ENCODE measurements at regions not wholly inside any gene's neighbourhood (a gene's known extent, or its start where the extent isn't known, plus 50 kb on each side); places are given as distances from the start of the nearest gene placed in this dataset.

DNA sequence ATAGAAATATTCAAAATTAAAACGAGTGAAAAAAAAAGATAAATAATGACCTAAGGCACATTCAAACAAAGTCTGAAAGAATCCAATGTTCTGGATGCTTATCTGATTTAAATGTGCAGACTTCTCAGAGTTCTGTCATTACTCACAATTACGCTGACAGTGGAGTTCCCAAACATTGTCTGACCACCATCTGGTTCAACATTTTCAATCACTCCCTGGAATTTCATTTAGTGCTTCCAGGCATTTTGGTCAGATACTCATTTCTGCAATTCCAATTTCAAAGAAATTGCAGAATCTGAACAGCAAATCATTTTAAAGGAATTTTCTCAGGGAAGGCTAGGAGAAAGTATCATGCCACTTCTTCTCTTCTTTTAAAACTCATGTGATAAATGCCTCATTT is 398.2 kb upstream of the PDE3A start:
- no peak overlapping the region for H3K27ac ChIP-seq (ENCODE audit: low read length)
- no peaks in the 10 kb centered on the region for H3K79me2 ChIP-seq (ENCODE audit: low read length)
- H2AFZ ChIP-seq (ENCODE audit: low read depth, low read length), result no peak overlapping the region
- no peaks in the 10 kb centered on the region for H3K27me3 ChIP-seq (ENCODE audit: low read depth, low read length)
- H3K9ac ChIP-seq (ENCODE audit: low read length), result no peak overlapping the region
- no peaks in the 10 kb centered on the region for H3K36me3 ChIP-seq (replicated peaks; ENCODE audit: low read depth, low read length)
- TF ChIP-seq EZH2phosphoT487 (IDR thresholded peaks at IDR 0.05; ENCODE audit: low read depth), result no peak
- TF ChIP-seq, protein P1, sequence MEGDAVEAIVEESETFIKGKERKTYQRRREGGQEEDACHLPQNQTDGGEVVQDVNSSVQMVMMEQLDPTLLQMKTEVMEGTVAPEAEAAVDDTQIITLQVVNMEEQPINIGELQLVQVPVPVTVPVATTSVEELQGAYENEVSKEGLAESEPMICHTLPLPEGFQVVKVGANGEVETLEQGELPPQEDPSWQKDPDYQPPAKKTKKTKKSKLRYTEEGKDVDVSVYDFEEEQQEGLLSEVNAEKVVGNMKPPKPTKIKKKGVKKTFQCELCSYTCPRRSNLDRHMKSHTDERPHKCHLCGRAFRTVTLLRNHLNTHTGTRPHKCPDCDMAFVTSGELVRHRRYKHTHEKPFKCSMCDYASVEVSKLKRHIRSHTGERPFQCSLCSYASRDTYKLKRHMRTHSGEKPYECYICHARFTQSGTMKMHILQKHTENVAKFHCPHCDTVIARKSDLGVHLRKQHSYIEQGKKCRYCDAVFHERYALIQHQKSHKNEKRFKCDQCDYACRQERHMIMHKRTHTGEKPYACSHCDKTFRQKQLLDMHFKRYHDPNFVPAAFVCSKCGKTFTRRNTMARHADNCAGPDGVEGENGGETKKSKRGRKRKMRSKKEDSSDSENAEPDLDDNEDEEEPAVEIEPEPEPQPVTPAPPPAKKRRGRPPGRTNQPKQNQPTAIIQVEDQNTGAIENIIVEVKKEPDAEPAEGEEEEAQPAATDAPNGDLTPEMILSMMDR (IDR thresholded peaks at IDR 0.05; ENCODE audit: low read depth, low read length), result no peak
- peaks cover 34% of the 10 kb centered on the region for H3K4me1 ChIP-seq (ENCODE audit: low read length)
- H3K9me3 ChIP-seq (ENCODE audit: insufficient read depth, low read length), result no peaks in the 10 kb centered on the region
- H3K4me2 ChIP-seq (ENCODE audit: low read length), result no peak overlapping the region
- no peaks in the 10 kb centered on the region for H4K20me1 ChIP-seq (ENCODE audit: insufficient read depth, low read length)
- no peak overlapping the region for H3K4me3 ChIP-seq (ENCODE audit: low read length)

DNA sequence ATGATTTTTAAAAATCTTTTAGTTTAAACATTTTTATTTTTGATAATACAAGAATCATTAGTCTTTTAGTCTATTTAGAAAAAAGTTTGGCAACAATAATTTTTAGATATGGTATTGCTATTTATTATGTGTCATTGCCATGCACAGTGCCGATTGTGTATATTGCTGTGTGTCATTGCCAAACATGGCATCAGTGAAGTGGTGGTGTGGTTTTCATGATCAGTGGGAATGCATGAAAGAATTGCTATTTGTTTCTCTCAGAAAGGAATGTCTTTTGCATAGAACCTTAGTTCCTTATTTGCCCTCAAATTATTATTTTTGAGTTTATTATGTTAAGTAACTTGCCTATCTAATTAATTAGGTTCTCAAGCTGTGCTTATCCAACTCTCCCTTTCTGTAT is 397.5 kb upstream of the PDE3A start:
- Histone ChIP-seq H3K27me3 (ENCODE audit: low read depth, low read length) (no peaks in the 10 kb centered on the region), H3K4me3 (ENCODE audit: low read length) (no peak overlapping the region), H2AFZ (ENCODE audit: low read depth, low read length) (no peak overlapping the region), H3K4me2 (ENCODE audit: low read length) (no peak overlapping the region), H3K27ac (ENCODE audit: low read length) (no peak overlapping the region), H3K4me1 (ENCODE audit: low read length) (peaks cover 34% of the 10 kb centered on the region), H4K20me1 (ENCODE audit: insufficient read depth, low read length) (no peaks in the 10 kb centered on the region), H3K9ac (ENCODE audit: low read length) (no peak overlapping the region), H3K79me2 (ENCODE audit: low read length) (no peaks in the 10 kb centered on the region), H3K9me3 (ENCODE audit: insufficient read depth, low read length) (no peaks in the 10 kb centered on the region), H3K36me3 (replicated peaks; ENCODE audit: low read depth, low read length) (no peaks in the 10 kb centered on the region)
- TF ChIP-seq EZH2phosphoT487 (IDR thresholded peaks at IDR 0.05; ENCODE audit: low read depth), result no peak
- TF ChIP-seq, protein P1 (IDR thresholded peaks at IDR 0.05; ENCODE audit: low read depth, low read length), result no peak

DNA sequence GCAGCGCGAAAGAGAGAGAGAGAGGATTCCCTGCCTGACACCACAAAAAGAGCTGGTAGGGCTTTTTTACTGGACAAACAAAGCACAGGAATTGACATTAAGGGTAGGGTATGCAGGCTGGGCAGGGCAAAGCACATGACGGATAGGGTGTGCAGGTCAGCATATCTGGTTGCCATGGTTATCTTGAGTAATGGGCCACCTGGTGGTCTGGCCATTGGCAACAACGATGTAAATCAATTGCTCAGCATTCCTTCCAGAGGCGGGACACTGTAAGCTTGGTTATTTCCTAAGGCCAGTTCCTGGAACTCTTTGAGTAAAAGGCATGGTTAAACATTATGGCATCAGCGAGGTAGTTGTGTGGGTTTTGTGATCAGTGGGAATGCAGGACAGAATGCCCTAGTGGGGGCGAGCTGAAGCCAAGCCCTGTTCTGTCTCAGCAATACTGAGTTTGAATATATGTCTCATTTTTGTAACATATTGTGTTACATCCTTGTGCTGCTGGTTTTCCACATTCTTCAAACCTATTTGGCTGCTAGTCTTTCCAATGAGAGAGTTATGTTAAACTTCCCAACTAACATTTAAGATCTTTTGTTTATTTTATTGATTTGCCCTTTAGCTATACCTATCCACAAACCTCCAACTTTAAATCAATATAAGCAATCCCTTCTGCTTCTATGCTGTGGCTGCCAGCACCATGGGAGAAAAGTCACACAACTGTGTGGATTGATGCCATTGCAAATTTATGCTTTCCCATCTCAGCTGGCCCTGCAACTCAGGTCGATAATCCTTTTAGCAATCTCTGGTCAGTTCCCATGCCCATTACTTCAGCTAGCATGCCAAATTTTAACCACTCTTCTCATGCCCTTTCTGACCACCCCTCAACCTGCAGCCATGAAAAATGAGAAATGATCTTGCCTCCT is 396.7 kb upstream of the PDE3A start:
- Histone ChIP-seq H3K79me2 (ENCODE audit: low read length) (no peaks in the 10 kb centered on the region), H3K27me3 (ENCODE audit: low read depth, low read length) (no peaks in the 10 kb centered on the region), H2AFZ (ENCODE audit: low read depth, low read length) (no peak overlapping the region), H3K4me3 (ENCODE audit: low read length) (no peak overlapping the region), H3K4me1 (ENCODE audit: low read length) (peaks cover 34% of the 10 kb centered on the region), H3K4me2 (ENCODE audit: low read length) (no peak overlapping the region), H3K9me3 (ENCODE audit: insufficient read depth, low read length) (no peaks in the 10 kb centered on the region), H3K27ac (ENCODE audit: low read length) (no peak overlapping the region), H3K9ac (ENCODE audit: low read length) (no peak overlapping the region), H4K20me1 (ENCODE audit: insufficient read depth, low read length) (no peaks in the 10 kb centered on the region), H3K36me3 (replicated peaks; ENCODE audit: low read depth, low read length) (no peaks in the 10 kb centered on the region)
- TF ChIP-seq EZH2phosphoT487 (IDR thresholded peaks at IDR 0.05; ENCODE audit: low read depth), result no peak
- TF ChIP-seq, protein P1 (IDR thresholded peaks at IDR 0.05; ENCODE audit: low read depth, low read length), result no peak

DNA sequence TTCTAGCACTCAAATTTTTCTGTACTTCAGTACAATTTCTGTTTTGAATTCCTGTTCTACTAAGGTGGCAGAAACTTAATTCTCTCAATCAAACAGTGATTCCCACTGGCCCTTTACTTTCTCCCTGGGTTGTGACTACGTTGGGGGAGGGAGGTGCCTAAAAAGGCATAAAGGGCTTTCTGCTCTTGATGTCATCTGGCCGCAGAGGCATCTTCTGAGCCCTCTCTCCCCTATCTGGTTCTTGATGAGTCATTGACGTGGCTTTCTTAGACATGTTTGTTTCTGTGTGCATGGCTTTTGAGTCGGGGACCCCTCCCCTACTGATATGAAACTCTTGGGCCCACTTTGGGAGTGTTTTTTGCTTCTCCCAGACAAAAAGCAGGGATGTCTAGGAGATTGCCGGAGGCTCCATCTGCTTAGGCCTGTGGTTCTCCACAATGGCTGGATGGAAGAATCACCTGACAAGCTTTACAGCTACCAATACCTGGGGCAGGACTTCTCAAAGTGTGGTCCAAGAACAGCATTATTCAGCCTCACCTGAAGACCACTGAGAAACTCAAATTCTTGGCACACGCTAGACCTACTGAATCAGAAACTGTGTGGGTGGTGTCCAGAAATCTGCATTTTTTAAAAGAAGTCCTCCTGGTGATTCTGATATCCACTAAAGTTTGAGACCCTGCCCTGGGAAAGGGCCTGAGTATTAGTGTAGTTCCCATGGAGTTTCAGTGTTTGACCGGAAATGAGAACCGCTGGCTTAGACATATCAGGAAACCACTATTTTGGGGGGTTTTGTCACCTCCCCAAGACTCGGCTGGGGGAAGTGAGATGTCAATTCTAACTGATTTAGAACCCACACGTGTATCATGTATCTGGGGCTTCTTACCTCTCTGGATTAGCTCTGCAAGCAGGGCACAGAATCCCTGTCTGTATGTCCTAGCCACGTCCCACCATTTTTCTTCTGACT is 395.7 kb upstream of the PDE3A start:
- TF ChIP-seq EZH2phosphoT487 (IDR thresholded peaks at IDR 0.05; ENCODE audit: low read depth), result no peak
- TF ChIP-seq, protein P1 (IDR thresholded peaks at IDR 0.05; ENCODE audit: low read depth, low read length), result no peak
- no peaks in the 10 kb centered on the region for H3K27me3 ChIP-seq (ENCODE audit: low read depth, low read length)
- peaks cover 31% of the 10 kb centered on the region for H3K4me1 ChIP-seq (ENCODE audit: low read length)
- no peaks in the 10 kb centered on the region for H4K20me1 ChIP-seq (ENCODE audit: insufficient read depth, low read length)
- no peaks in the 10 kb centered on the region for H3K36me3 ChIP-seq (replicated peaks; ENCODE audit: low read depth, low read length)
- H2AFZ ChIP-seq (ENCODE audit: low read depth, low read length), result 0 out of 2 replicates have a peak overlapping the region, but pooled peaks have one; percentile 45
- no peaks in the 10 kb centered on the region for H3K79me2 ChIP-seq (ENCODE audit: low read length)
- no peak overlapping the region for H3K4me3 ChIP-seq (ENCODE audit: low read length)
- peak overlapping the region; percentile 60 for H3K4me2 ChIP-seq (ENCODE audit: low read length)
- no peaks in the 10 kb centered on the region for H3K9me3 ChIP-seq (ENCODE audit: insufficient read depth, low read length)
- no peak overlapping the region for H3K9ac ChIP-seq (ENCODE audit: low read length)
- H3K27ac ChIP-seq (ENCODE audit: low read length), result no peak overlapping the region

Data from OCI-LY3 (cell line).